Adipocyte (in vitro differentiated cells): ENCODE measurements at regions not wholly inside any gene's neighbourhood (a gene's known extent, or its start where the extent isn't known, plus 50 kb on each side); places are given as distances from the start of the nearest gene placed in this dataset.

Source experiments
- DNase-seq: peaks from one replicate; pipeline ENCODE4 v3.0.0-alpha.2; 2015; ENCODE audit warnings: low read depth
- H3K27me3 ChIP-seq: replicated peaks from 2 replicates; pipeline ENCODE4 v1.7.0; 2013; ENCODE audit warnings: mild to moderate bottlenecking, low read length, moderate library complexity; ENCODE audit not compliant: control insufficient read depth, insufficient read depth
- H3K36me3 ChIP-seq: 2 replicates; pipeline ENCODE4 v1.7.0; 2013; ENCODE audit warnings: low read length, mild to moderate bottlenecking, moderate library complexity; ENCODE audit not compliant: control insufficient read depth, insufficient read depth, severe bottlenecking
- H3K4me1 ChIP-seq: 2 replicates; pipeline ENCODE4 v1.7.0; 2013; ENCODE audit warnings: mild to moderate bottlenecking, low read length, moderate library complexity; ENCODE audit not compliant: control insufficient read depth, insufficient read depth
- H3K4me3 ChIP-seq: 2 replicates; pipeline ENCODE4 v1.7.0; 2013; ENCODE audit warnings: mild to moderate bottlenecking, low read length, moderate library complexity
- H3K9ac ChIP-seq: 2 replicates; pipeline ENCODE4 v1.7.0; 2013; ENCODE audit warnings: mild to moderate bottlenecking, low read length, moderate library complexity
- H3K9me3 ChIP-seq: 2 replicates; pipeline ENCODE4 v1.7.0; 2013; ENCODE audit warnings: mild to moderate bottlenecking, low read length, moderate library complexity; ENCODE audit not compliant: control insufficient read depth

DNA sequence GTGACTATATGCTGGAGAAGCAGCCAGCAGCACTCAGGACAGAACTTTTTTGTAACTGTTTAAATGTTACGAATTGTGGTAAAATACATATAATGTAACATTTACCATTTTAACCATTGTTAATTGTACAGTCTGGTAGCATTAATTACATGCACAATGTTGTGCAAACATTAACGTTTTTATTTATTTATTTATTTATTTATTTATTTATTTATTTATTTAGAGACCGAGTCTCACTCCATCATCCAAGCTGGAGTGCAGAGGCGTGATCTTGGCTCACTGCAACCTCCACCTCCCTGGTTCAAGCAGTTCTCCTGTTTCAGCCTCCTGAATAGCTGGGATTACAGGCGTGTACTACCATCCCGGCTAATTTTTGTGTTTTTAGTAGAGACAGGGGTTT is 88.7 kb upstream of the TEX51 start:
- Histone ChIP-seq H3K4me1 (no peaks in the 10 kb centered on the region), H3K36me3 (no peaks in the 10 kb centered on the region), H3K9me3 (peaks cover 11% of the 10 kb centered on the region), H3K9ac (no peak overlapping the region), H3K4me3 (no peak overlapping the region), H3K27me3 (no peaks in the 10 kb centered on the region)
- DNase-seq: no peak

DNA sequence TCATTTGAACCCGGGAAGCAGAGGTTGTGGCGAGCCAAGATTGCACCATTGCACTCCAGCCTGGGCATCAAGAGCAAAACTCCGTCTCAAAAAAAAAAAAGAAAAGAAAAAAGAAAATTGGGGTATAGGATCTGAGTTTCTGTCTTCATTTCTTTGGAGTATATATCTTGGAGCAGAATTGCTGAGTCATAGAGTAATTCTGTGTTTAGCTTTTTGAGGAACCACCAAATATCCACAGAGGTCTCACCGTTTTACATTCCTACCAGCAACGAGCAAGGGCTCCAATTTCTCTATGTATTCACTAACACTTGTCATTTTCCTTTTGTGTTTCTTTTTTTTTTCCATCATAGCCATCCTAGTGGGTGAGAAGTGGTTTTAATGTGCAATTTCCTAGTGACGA is 87.6 kb upstream of the TEX51 start:
- Histone ChIP-seq H3K9ac (no peak overlapping the region), H3K27me3 (no peaks in the 10 kb centered on the region), H3K36me3 (no peaks in the 10 kb centered on the region), H3K9me3 (peaks cover 11% of the 10 kb centered on the region), H3K4me1 (no peaks in the 10 kb centered on the region), H3K4me3 (no peak overlapping the region)
- no peak for DNase-seq

DNA sequence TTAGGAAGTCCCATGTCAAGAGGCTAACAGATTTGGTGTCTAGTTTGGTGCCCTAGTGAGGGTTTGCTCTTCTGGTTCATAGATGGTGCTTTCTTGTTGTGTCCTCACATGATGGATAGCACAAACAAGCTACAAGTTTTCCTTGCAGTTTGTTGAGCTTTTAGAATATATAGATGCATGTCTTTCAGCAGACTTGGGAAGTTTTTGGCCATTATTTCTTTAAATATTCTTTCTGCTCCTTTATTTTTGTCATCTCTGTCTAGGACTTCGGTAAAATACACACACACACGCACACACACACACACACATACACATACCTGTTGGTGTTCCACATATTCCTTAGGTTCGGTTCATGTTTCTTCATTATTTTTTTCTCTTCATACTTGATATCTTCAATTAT is 81.5 kb upstream of the TEX51 start:
- Histone ChIP-seq H3K27me3 (no peaks in the 10 kb centered on the region), H3K9ac (no peak overlapping the region), H3K36me3 (no peaks in the 10 kb centered on the region), H3K4me3 (no peak overlapping the region), H3K9me3 (peaks cover 26% of the 10 kb centered on the region), H3K4me1 (no peaks in the 10 kb centered on the region)
- no peak for DNase-seq

DNA sequence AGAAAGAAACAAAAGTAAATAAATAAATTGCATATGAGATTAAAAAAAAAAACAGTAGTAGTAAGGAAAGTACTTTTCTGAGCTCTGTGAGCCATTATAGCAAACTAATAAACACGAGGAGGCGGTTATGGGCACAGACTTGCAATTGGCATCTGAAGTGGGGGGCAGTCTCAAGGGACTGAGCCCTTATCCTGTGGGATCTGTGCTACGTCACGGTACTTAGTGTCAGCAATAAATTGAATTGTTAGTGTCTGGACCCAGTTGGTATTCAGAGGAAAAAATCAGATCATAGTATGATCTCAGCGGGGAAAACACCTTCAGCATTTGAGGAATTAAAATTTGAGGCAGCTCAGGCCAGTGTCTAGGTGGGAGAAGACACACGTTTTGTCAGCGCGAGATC is 76.6 kb upstream of the TEX51 start:
- no peaks in the 10 kb centered on the region for H3K4me1 ChIP-seq
- H3K4me3 ChIP-seq: no peak overlapping the region
- no peak overlapping the region for H3K9ac ChIP-seq
- no peaks in the 10 kb centered on the region for H3K36me3 ChIP-seq
- H3K9me3 ChIP-seq: peaks cover 11% of the 10 kb centered on the region
- no peak for DNase-seq
- peaks cover 3% of the 10 kb centered on the region for H3K27me3 ChIP-seq

GRCh38 chr2:126822921-126823320 is 75.8 kb upstream of the TEX51 start:
- Histone ChIP-seq H3K4me3 (no peak overlapping the region), H3K36me3 (no peaks in the 10 kb centered on the region), H3K27me3 (peaks cover 3% of the 10 kb centered on the region), H3K9me3 (peaks cover 7% of the 10 kb centered on the region), H3K4me1 (no peaks in the 10 kb centered on the region), H3K9ac (no peak overlapping the region)
- DNase-seq: no peak

DNA sequence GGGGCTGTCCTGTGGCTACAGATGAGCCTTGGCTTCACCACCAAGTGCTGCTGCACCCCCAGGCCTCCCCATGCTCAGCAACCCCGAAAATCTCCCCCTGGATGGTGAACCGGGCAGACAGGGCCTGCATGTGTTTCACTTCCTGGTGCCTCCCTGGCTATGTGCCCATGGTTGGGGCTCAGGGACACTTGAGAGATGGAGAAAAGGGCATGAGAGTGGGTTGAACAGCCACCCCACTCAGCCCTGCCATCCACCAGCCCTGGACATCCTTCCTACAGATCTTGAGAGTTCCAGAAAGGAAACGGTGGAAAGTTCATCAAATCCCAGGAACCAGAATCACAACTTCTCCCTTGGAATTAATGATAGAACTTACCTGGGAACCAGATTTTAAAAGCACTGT is 74.7 kb upstream of the TEX51 start:
- no peak overlapping the region for H3K9ac ChIP-seq
- no peak overlapping the region for H3K4me3 ChIP-seq
- no peaks in the 10 kb centered on the region for H3K4me1 ChIP-seq
- no peaks in the 10 kb centered on the region for H3K9me3 ChIP-seq
- DNase-seq: no peak
- peaks cover 3% of the 10 kb centered on the region for H3K27me3 ChIP-seq
- H3K36me3 ChIP-seq: no peaks in the 10 kb centered on the region

DNA sequence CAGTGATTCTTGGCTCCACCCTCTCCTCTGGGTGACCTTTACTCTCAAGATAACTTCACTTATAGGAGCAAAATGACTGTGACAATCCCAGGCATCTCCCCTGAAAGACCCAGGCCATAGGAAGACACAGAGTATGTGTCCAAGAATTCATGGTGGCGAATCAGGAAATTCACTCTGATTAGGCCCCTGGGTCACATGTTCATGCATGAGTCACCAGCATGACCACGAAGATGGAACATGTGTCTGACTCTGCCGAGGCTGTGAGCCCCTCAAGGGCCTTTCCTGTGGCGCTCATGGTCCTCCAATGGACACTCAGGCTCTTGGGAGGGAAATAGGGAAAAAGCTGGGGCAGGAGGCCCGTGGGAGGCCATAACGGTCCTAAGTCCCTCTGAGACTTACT is 74.0 kb upstream of the TEX51 start:
- no peaks in the 10 kb centered on the region for H3K4me1 ChIP-seq
- no peak overlapping the region for H3K9ac ChIP-seq
- DNase-seq: no peak
- H3K36me3 ChIP-seq: no peaks in the 10 kb centered on the region
- peaks cover 3% of the 10 kb centered on the region for H3K27me3 ChIP-seq
- H3K4me3 ChIP-seq: no peak overlapping the region
- H3K9me3 ChIP-seq: no peaks in the 10 kb centered on the region

DNA sequence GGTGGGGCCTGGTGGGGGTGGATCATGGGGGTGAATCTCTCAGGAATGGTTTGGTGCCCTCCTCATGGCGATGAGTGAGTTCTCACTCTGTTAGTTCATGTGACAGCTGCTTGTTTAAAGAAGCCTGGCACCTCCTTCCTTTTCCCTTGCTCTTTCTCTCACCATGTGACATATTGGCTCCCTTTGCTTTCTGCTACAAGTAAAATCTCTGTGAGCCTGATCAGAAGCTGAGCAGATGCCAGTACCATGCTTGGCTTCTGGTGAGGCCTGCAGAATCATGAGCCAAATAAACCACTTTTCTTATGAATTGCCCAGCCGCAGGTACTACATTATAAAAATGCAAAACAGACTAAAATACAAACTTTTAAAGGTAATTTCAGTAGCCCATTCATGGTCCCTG is 73.4 kb upstream of the TEX51 start:
- Histone ChIP-seq H3K4me3 (no peak overlapping the region), H3K9ac (no peak overlapping the region), H3K4me1 (no peaks in the 10 kb centered on the region), H3K36me3 (no peaks in the 10 kb centered on the region), H3K9me3 (no peaks in the 10 kb centered on the region), H3K27me3 (peaks cover 3% of the 10 kb centered on the region)
- DNase-seq: no peak

- Histone ChIP-seq H3K27me3 (peaks cover 3% of the 10 kb centered on the region), H3K9me3 (no peaks in the 10 kb centered on the region), H3K9ac (no peak overlapping the region), H3K4me3 (no peak overlapping the region), H3K36me3 (no peaks in the 10 kb centered on the region), H3K4me1 (no peaks in the 10 kb centered on the region)
- no peak for DNase-seq
Observed at GRCh38 chr2:126826491-126826890, 72.2 kb upstream of the TEX51 start.

GRCh38 chr2:126827371-126827770 is 71.3 kb upstream of the TEX51 start:
- no peak for DNase-seq

GRCh38 chr2:126828051-126828450 is 70.6 kb upstream of the TEX51 start:
- H3K4me1 ChIP-seq: no peaks in the 10 kb centered on the region
- no peak overlapping the region for H3K9ac ChIP-seq
- no peaks in the 10 kb centered on the region for H3K36me3 ChIP-seq
- H3K27me3 ChIP-seq: no peaks in the 10 kb centered on the region
- no peak for DNase-seq
- no peaks in the 10 kb centered on the region for H3K9me3 ChIP-seq
- no peak overlapping the region for H3K4me3 ChIP-seq

More at GRCh38 chr2:126827371-126827770, 71.3 kb upstream of the TEX51 start:
- Histone ChIP-seq H3K4me1 (no peaks in the 10 kb centered on the region), H3K27me3 (peaks cover 3% of the 10 kb centered on the region), H3K36me3 (no peaks in the 10 kb centered on the region), H3K9ac (no peak overlapping the region), H3K4me3 (no peak overlapping the region), H3K9me3 (no peaks in the 10 kb centered on the region)

- H3K4me3 ChIP-seq: no peak overlapping the region
- DNase-seq: no peak
- peaks cover under 1% of the 10 kb centered on the region for H3K27me3 ChIP-seq
- no peaks in the 10 kb centered on the region for H3K9me3 ChIP-seq
- H3K36me3 ChIP-seq: no peaks in the 10 kb centered on the region
- H3K4me1 ChIP-seq: no peaks in the 10 kb centered on the region
- H3K9ac ChIP-seq: no peak overlapping the region
Observed at GRCh38 chr2:126828491-126828890, 70.2 kb upstream of the TEX51 start.
